Embryonic facial prominence (tissue), 1 donor: ENCODE measurements at regions not wholly inside any gene's neighbourhood (a gene's known extent, or its start where the extent isn't known, plus 50 kb on each side); places are given as distances from the start of the nearest gene placed in this dataset.

Source experiments
- DNase-seq: peaks from one replicate; pipeline ENCODE4 v3.0.0-alpha.2; 2016; ENCODE audit errors: extremely low spot score

- DNase-seq = no peak
These were observed 608.8 kb upstream of the BOD1L1 start for GRCh38 chr4:14236359-14236758.

DNA sequence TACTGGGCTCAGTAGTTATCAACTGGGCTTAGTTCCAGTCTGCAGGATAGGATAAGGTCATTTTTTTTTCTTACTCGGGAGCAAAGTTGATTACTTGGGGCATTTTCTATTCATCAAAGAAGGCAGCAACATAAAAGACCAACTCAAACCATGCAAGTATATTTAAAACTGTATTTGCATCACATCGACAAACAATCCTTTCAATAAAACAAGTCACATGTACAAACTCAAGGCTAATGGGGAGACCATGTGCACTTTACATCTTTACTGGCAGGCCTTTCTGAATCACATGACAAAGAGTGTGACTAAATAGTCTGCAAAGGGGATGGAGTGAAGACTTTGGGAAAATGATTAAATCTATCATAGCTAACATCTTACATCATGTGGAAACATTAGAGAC lies 610.4 kb upstream of the BOD1L1 start:
- no peak for DNase-seq

GRCh38 chr4:14241574-14241973 lies 614.0 kb upstream of the BOD1L1 start:
- no peak for DNase-seq

GRCh38 chr4:14247767-14248166 lies 620.2 kb upstream of the BOD1L1 start:
- DNase-seq = no peak

DNA sequence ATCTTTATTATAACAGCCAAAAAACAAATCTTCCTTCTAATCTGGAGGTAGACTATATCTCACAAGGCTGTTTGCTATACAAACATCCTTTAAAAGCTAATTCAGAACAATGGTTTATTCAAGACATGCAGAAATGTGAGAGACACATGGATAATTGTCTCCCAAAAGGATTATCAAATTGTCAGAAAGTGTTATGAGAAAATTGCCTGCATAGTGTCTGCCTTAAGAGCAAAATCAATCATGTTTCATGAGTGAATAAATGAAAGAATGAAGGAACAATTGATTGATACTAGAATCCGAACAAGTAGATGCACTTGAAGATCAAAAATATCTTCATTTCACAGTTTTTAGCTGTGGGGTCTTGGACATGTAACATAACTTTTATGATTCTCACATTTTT lies 621.7 kb upstream of the BOD1L1 start:
- no peak for DNase-seq

GRCh38 chr4:14254252-14254651 lies 626.7 kb upstream of the BOD1L1 start:
- no peak for DNase-seq

DNA sequence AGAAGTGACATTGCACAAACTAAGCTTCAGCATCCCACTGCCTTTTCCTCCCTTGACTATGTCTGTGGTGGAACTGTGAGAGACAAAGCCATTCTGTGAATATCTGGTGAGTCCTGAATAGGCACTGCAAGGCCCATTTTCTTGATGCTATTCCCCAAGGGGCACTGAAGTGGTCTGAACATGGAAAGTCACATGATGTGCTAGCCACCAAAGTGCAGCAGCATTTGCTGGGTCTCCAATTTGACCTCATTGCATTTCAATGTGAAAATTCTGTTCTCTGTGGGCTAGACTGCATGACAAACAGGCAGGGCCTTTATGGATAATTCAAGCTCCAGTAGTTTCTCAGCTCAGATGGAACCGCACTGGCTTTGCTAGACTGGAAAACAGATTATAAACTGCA lies 627.4 kb upstream of the BOD1L1 start:
- DNase-seq = no peak

DNA sequence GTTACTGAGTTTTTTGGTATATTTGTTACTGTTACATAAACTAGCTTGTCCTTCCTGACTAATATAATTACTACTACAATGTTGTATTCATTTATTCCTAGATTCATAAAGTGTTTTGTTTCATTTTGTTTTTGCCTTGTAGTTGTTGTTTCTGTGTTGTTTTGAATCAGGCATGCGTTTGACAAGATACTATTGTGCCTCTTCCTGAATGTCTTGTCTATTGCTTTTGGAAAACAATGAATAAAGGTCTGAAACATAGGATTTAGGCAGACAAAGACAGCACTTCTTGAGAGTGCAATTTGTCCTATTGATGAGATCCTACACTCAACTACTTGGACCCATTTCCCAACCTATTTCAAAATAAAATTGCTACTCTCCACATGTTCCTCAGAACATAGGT lies 630.4 kb upstream of the BOD1L1 start:
- no peak for DNase-seq

- peak; percentile 14 for DNase-seq
These were observed 632.4 kb upstream of the BOD1L1 start for GRCh38 chr4:14259936-14260335.

DNA sequence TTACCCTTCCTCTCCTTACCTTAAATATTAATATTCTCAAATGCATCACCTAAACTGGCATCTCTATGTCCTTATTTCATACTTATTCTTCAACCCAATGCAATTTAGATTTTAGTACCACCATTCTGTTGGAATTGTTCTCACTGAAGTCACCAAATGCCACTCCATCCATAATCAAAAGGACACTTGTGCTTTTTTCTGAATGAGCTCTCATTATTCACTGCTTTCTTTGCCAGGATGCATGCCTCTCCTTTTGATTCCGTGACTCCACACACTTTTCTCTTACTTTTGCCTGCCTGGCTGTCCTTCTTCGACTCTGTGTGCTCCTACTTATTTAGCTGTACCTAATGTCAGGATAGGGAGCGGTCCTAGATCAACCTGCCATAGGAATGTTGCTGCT lies 633.1 kb upstream of the BOD1L1 start:
- no peak for DNase-seq

DNA sequence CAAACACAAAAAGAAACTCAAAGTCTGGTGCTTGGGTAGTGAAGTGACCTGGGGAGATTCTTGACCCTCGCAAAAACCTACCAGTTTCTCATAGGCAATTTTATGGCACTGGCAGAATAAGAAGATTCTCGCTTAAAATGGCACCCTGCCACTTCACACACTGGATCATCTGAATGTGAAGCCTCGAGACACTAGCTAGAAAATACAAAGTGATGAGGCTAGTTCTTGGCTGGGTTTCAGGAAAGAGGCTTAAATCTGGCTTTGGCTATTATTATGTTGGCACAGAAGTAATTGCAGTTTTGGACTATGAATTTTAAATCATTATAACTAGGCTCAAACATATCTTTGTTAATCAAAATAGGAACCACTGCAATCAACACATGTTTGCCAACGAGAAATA lies 634.7 kb upstream of the BOD1L1 start:
- DNase-seq = no peak

DNA sequence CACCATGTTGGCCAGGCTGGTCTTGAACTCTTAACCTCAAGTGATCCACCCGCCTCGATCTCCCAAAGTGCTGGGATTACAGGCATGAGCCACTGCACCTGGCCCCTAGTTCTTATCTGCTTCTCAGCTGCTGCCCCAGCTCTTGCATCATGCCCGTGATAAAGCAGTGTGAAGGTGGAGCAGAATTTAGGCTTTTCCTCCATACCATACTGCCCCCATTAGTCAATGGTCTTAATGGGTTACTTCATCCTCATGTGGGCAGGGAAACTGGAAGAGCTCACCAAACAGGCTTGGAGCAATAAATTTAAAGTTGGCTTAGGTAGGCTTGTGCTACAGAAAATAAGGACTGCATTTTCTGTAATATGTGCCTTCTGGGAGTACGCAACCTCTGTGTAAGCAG lies 636.9 kb upstream of the BOD1L1 start:
- DNase-seq = no peak

DNA sequence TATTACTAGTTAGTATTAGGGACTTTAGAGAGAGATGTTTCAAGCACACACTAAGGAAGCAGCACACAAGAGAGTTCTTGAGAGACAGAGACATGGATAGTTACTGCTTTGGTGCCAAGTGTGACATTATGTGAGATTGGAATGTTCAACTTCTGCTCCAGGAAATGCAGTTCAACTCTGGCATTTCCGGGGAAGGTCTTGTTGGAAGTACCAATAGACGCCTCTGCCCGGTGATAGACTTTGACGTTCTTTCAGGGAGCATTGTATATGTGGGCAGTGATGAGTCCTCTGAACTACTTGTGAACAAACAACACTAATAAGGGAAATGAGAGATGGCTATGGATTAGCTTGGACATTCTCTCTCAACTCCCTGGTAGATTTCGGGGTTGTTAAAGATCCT lies 638.1 kb upstream of the BOD1L1 start:
- DNase-seq = no peak

DNA sequence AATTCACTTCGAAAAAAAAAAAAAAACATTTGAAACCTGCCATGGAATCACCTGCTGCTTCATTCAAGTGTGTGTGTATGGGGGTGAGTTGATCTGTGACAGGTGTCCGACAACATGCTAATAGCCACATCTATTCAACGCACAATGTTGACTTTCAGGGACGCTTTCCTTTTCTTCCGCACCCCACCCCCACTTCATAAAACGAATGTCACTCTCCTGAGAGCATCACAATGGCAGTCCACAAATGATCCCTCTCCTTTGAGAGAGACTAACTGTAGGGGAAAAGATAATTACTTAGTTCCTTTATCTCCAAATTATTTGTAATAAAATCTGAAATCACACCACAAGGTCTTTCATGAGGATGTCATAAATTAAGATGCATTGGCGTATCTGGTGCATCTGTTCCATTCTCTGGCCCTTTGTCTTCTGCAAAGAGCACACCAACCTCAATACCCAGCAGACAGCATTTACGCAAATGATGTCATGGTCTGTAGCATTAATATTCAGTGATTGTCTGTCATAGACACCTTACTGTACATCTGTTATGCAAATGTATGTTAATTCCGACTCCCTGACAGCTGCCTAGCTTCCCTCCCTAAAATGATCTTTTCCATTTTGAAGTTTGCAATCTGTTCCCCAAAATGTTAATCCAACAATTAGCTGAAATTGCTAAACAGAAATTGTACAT lies 640.0 kb upstream of the BOD1L1 start:
- DNase-seq = no peak

DNA sequence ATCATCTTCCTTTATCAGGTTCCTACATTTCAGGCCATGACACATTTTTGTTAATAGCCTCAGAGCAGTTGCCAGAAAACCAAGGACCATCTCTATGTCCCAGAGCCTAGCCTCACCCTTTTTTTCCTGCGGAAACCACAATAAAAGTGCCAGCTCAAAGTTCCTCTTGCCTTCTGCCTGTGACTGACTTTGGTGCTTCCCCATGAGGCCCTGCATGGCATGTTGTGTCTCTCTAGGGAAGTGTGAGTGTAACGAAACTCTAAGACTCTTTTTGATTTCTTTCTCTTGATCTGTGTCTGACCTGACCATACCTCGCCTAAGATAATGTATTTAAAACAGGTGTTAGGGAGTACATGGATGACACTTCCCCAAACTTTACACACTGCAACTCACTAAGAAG lies 642.3 kb upstream of the BOD1L1 start:
- no peak for DNase-seq

GRCh38 chr4:14272206-14272605 lies 644.7 kb upstream of the BOD1L1 start:
- no peak for DNase-seq

GRCh38 chr4:14277505-14277904 lies 650.0 kb upstream of the BOD1L1 start:
- DNase-seq = no peak

GRCh38 chr4:14280567-14280966 lies 653.0 kb upstream of the BOD1L1 start:
- DNase-seq = no peak

GRCh38 chr4:14284578-14284977 lies 657.1 kb upstream of the BOD1L1 start:
- DNase-seq = no peak

DNA sequence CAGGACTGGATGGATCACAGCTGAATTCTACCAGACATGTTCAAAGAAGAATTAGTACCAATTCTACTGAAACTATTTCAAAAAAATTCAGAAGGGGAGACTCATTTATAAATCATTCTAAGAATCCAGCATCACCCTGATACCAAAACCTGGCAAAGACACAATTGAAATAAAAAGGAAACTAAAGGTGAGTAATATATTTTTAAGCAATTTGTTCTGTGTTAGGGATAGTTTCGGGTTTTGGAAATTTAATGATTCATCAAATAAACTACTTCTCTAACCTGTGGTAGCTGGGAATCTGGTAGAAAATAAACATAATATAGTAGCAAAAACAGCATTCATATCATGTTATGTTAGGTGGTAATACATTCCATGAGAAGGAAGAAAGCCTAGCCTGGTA lies 662.2 kb upstream of the BOD1L1 start:
- no peak for DNase-seq

DNA sequence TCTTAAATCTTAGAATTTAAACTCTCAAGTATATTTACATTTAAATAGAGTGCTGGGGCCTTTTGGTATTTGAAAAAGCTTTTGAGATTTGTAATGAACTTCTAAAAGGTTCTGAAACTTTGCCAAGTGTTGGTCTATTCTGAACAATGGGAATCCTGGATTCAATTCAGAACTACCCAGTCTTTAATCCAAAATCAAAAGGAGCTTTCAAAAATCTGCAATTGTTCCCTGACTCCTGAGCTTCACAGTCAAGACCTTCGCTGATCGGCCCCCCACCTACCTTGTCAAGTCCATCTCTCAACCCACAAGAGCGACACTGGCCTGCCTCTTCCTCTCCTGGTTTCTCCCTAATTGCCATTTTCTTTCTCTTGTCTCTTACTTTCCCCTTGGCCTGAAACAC lies 666.1 kb upstream of the BOD1L1 start:
- no peak for DNase-seq

DNA sequence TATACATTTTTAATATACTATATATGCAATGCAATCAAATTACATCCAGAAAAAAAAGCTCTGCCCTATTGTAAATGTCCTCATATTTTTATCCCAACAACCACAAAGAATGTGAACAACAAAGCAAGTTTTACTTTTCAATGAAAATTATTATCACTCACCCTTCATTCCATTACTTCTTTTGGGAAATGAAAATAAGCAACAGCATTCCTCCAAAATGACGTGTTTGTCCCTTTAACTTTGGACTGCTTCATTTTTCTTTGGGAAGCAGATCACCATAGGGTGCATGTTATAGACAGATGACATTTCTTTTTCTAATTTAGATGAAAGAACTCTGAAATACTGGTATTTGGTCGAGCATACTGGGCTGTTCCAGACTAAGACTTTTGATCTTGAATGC lies 667.1 kb upstream of the BOD1L1 start:
- DNase-seq = no peak

DNA sequence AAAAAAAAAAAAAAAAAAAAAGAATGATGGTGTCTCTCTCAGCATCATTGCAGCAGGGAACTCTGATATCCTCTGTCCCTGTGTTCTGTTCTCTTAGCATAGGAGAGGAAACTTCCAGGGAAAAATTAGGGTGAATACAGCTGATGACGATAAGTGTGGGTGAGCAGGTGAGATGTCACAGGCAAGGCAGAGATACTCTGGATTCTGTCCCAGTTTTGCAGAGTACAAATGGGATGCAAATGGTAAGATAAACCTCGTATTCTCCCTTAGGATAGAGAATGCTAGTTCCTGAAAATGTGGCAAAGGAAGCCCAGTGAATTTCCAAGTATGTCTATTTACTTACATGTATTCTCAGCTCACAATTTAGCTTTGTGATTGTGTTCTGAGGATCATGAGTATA lies 671.6 kb upstream of the BOD1L1 start:
- no peak for DNase-seq

DNA sequence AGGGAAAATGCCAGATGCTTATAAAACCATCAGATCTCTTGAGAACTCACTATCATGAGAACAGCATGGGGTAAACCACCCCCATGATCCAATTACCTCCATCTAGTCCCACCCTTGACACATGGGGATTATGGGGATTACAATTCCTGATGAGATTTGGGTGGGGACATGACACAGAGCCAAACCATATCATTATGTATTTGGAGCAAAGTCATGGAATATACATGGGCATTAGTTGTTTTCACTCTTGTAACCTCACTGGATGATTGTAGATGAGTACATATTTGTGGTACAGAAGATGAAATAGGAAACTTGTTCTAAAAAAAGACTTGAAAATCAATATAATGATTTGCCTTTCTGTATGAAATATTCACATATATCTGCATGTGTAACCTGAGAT lies 674.5 kb upstream of the BOD1L1 start:
- DNase-seq = no peak
